Heart right ventricle (tissue), 16 donors: ENCODE measurements at regions not wholly inside any gene's neighbourhood (a gene's known extent, or its start where the extent isn't known, plus 50 kb on each side); places are given as distances from the start of the nearest gene placed in this dataset.

Source experiments
- ATAC-seq, 8 donors: fragments of 200-7000 bp; cut with Tn5 transposase; one replicate each; pipeline ENCODE4 v1.9.1; 2020; ENCODE audit warnings: mild to moderate bottlenecking in 8 of 8, moderate library complexity in 8 of 8, moderate number of reproducible peaks in 1 of 8
- DNase-seq, 2 donors: peaks; one replicate each; pipeline ENCODE4 v3.0.0-alpha.2; 2020
- H3K27ac ChIP-seq, 10 donors: fragments of 200-600 bp; sonication (generic) in 2 of 10; one replicate each; pipeline versions ENCODE4 v1.5.0 to v1.8.0; 2020 to 2022; ENCODE audit warnings: mild to moderate bottlenecking in 3 of 10
- H3K27me3 ChIP-seq, 7 donors: fragments of 200-600 bp; one replicate each; pipeline ENCODE4 v1.8.0; 2021 to 2022; ENCODE audit warnings: mild to moderate bottlenecking in 2 of 7
- H3K36me3 ChIP-seq, 9 donors: fragments of 200-600 bp; sonication (generic) in 1 of 9; one replicate each; pipeline versions ENCODE4 v1.5.0 to v1.8.0; 2020 to 2022; ENCODE audit warnings: mild to moderate bottlenecking in 2 of 9
- H3K4me1 ChIP-seq, 9 donors: fragments of 200-600 bp; sonication (generic) in 1 of 9; one replicate each; pipeline versions ENCODE4 v1.5.0 to v1.8.0; 2020 to 2022; ENCODE audit warnings: mild to moderate bottlenecking in 4 of 9
- H3K4me3 ChIP-seq, 10 donors: fragments of 200-600 bp; sonication (generic) in 2 of 10; one replicate each; pipeline versions ENCODE4 v1.5.0 to v1.8.0; 2020 to 2022; ENCODE audit warnings: mild to moderate bottlenecking in 7 of 10, moderate library complexity in 2 of 10
- H3K9me3 ChIP-seq, 11 donors: fragments of 200-600 bp in 10 of 11; sonication (generic) in 2 of 11; one replicate each; pipeline versions ENCODE4 v1.5.0 to v1.8.0; 2013 to 2022; ENCODE audit warnings: mild to moderate bottlenecking in 2 of 11, control low read depth in 1 of 11, moderate library complexity in 1 of 11
- CTCF ChIP-seq, 9 donors: fragments of 200-600 bp; sonication (generic) in 2 of 9; IDR thresholded peaks; one replicate each; pipeline versions ENCODE4 v1.5.0 to v1.8.0; 2021 to 2022; ENCODE audit warnings: antibody characterized with exemption in 9 of 9, mild to moderate bottlenecking in 5 of 9, moderate library complexity in 1 of 9
- WGBS, 2 donors: extraction: QIAGEN DNeasy Blood & Tissue Kit; methylation state at CpG; one replicate each; pipeline ENCODE4 v1.1.7; 2013; ENCODE audit warnings: inconsistent platforms in 1 of 2; 5-methylcytosine and 5-hydroxymethylcytosine counted together
- intact Hi-C, 10 donors: fragments of 100-400 bp; cut with DNase I; formaldehyde crosslinking; loops; one replicate each; pipeline versions ENCODE4 v1.11.1 to v1.14.2; 2022
- donor health status: Arrhythmogenic right ventricular cardiomyopathy.
- donor health status: ischemic (EF 13 %, LVEDD 7.1; RV severe dilation, severe dysfunction).
- donor health status: healthy with polysubstance abuse.
- donor health status: DM: no; HTN: yes; CAD: no.
- donor health status: DM: no; HTN: no; CAD: no.
- donor health status: ischemic (EF 25% LVEDD 6.9; RV normal size, moderate dysfunction).
- donor health status: ischemic (EF 25% LVEDD 5.7; RV mildly dilated, moderate dysfunction).
- donor health status: healthy.
- donor health status: DM: yes; HTN: yes; CAD: no.
- donor health status: Ischemic cardiomyopathy.
- donor health status: ischemic (EF 35%, LVEDD 5.7; RV mildly dilated, moderate dysfunction).
- donor health status: nonischemic (EF 11% LVEDD 7.7; RV severe dilation, severe dysfunction).
- donor health status: DM: yes; HTN: yes; CAD: no.
- donor health status: PGD.
- donor health status: ischemic (EF 29% LVEDD 5.4; RV normal size, mild dysfunction).
- donor health status: nonischemic (EF 23%, LVEDD 6.1; RV moderate dilation, normal function).

- no peak for TF ChIP-seq CTCF (IDR thresholded peaks at IDR 0.05)
- no peaks in the 10 kb centered on the region for H3K36me3 ChIP-seq
- no peak for DNase-seq
- peaks cover 0 to 18% (median 0%) of the 10 kb centered on the region in 11 donors for H3K9me3 ChIP-seq
- no peaks in the 10 kb centered on the region for H3K27me3 ChIP-seq
- no peak overlapping the region for H3K27ac ChIP-seq
- ATAC-seq = no peak
- 89 to 91% methylated on average over 24 of the region's 24 CpGs for WGBS, 2 donors
- no peaks in the 10 kb centered on the region for H3K4me1 ChIP-seq
- intact Hi-C loops = no loop called here
- no peak overlapping the region for H3K4me3 ChIP-seq
Observed at GRCh38 chr5:2370626-2371418, 380.7 kb downstream of the IRX2 start.

GRCh38 chr5:2369178-2369577 is 382.3 kb downstream of the IRX2 start:
- ATAC-seq (no peak), DNase-seq (no peak)
- H3K27ac ChIP-seq = no peak overlapping the region
- no peaks in the 10 kb centered on the region for H3K36me3 ChIP-seq
- no peaks in the 10 kb centered on the region for H3K4me1 ChIP-seq
- H3K9me3 ChIP-seq = peaks cover 0 to 32% (median 0%) of the 10 kb centered on the region in 11 donors
- intact Hi-C loops = no loop called here
- TF ChIP-seq CTCF (IDR thresholded peaks at IDR 0.05) = no peak
- no peak overlapping the region for H3K4me3 ChIP-seq
- 82 to 88% methylated on average over 8 of the region's 8 CpGs for WGBS, 2 donors
- no peaks in the 10 kb centered on the region for H3K27me3 ChIP-seq

- intact Hi-C loops = no loop called here
- Histone ChIP-seq H3K4me3 (no peak overlapping the region), H3K36me3 (no peaks in the 10 kb centered on the region), H3K27ac (no peak overlapping the region), H3K9me3 (peaks cover 0 to 39% (median 5%) of the 10 kb centered on the region in 11 donors), H3K4me1 (no peaks in the 10 kb centered on the region), H3K27me3 (no peaks in the 10 kb centered on the region)
- no peak for TF ChIP-seq CTCF (IDR thresholded peaks at IDR 0.05)
- DNase-seq = no peak
- no peak for ATAC-seq
- WGBS, 2 donors = 65 to 72% methylated on average over 9 of the region's 9 CpGs
Observed at GRCh38 chr5:2366816-2367215, 384.7 kb downstream of the IRX2 start.

- H3K4me1 ChIP-seq = no peaks in the 10 kb centered on the region
- intact Hi-C loops = no loop called here
- H3K4me3 ChIP-seq = no peak overlapping the region
- no peaks in the 10 kb centered on the region for H3K27me3 ChIP-seq
- DNase-seq = no peak
- TF ChIP-seq CTCF (IDR thresholded peaks at IDR 0.05) = no peak
- H3K27ac ChIP-seq = no peak overlapping the region
- ATAC-seq = no peak
- H3K9me3 ChIP-seq = peaks cover 0 to 14% (median 0%) of the 10 kb centered on the region in 11 donors
- H3K36me3 ChIP-seq = no peaks in the 10 kb centered on the region
Observed at GRCh38 chr5:2357309-2357708, 394.2 kb downstream of the IRX2 start.
